NCI-H748 treated with DMSO at 0.1 percent for 48 hours (cell line): ENCODE measurements at regions not wholly inside any gene's neighbourhood (a gene's known extent, or its start where the extent isn't known, plus 50 kb on each side); places are given as distances from the start of the nearest gene placed in this dataset.
"Not testable (repeated sequence)": the region's sequence is repeated elsewhere in the genome, so short reads cannot be mapped to it uniquely, and the experiment has no call there.

ENCODE experiments used
- DNase-seq: peaks from one replicate; lab custom pipeline; 2025; lab: John Stamatoyannopoulos, UW

- DNase-seq: no peak
Measured at GRCh38 chr11:71182791-71183677, 69.3 kb downstream of the SHANK2 start.

DNA sequence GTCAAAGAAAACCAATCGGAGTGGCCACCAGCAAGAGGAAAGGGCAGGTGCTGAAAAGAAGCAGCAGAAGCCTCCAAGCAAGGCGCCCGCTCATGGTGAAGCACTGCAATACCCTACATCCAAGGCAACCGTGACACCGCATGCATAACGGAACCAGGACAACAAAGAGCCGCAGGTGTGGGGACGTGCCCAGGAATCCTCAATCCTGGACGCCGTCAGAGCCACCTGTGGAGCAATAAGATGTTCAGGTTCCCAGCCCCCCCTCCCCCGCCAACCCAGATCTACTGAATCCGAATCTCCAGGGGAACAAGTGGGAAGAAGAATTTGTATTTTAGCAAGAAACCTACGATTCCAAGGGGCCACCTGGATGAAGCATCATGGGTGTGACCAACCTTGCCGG, 70.8 kb downstream of the SHANK2 start:
- DNase-seq: no peak

DNA sequence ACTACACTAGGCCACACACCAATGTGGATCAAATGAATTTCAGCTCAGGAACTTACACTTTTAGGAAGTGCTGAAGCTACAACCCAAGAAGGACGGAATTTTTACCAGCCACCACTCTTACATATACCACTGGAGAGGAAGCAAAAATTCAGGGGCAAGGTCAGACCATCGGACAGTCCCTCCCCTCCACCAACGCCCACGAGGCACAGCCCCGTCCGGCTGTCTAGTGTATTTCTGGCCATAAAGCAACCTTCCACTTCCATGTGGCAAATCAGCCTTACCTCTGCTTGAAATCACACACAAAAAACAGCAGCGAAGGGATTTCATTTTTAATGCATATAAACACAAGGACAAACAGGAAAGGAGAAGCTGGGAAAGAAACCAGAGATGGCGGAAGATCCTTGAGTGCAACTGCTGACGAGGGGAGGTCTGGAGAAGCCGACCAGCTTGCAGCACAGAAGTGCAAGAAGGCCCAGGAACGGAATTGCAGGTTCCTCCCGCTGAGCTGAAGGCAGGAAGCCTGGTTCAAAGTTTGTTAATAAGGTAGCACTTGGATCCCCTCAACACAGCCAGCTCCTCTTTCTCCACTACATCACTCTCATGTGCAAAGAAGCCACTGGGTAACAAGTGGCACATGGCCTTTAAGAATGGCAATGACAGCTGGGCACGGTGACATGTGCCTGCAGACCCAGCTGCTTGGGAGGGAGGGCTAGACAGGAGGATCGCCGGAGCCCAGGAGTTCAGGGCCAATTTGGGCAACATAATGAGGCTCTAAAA, 71.5 kb downstream of the SHANK2 start:
- no peak for DNase-seq

DNA sequence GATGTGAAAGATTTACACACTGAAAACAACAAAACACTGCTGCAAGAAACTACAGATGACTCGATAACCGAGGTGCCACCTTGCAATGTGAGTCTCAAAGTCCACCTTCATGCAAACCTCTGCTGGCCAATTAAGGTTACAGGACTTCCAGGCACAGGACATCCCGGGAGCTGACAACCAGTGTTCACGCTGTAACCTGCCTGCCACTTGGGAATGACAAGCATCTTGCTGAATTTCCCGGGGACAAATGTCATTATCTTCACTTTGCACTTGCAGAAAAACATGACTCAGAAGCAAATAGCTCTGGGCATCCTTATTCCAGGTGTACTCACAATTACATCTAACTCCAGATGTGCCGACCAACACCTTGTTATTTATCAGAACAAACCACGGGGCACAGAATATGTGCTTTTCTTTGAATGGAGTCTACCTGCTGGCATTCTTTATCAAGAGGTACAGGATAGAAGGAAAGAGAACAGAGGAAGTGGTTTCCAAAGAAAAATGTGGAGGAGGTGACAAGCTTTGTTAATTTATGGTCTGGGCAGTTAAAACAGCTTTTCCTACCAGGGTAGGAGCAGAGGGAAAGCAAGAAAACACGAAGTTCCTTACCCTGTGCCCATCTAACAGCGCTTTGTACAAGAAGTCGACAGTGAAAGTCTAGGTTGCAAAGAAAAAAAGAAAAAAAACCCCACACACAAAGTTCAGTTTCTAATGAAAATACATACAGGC, 72.3 kb downstream of the SHANK2 start:
- DNase-seq: no peak

DNA sequence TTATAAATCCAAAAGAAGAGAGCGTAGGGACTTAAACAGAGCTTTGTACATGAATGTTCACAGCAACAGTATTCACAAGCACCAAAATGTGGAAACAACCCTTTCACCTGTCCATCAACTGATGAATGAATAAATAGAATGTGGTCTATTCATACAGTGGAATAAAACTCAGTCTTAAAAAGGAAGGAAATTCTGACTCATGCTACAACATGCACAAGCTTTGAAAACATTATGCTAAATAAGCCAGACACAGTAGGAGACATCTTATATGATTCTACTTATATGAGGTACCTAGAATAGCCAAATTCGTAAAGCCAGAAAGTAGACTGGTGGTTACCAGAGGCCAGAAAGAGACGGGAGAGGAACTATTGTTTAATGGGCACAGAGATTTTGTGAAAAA, 74.3 kb downstream of the SHANK2 start:
- no peak for DNase-seq

- DNase-seq: no peak
Measured at GRCh38 chr11:71176812-71177211, 75.6 kb downstream of the SHANK2 start.

DNA sequence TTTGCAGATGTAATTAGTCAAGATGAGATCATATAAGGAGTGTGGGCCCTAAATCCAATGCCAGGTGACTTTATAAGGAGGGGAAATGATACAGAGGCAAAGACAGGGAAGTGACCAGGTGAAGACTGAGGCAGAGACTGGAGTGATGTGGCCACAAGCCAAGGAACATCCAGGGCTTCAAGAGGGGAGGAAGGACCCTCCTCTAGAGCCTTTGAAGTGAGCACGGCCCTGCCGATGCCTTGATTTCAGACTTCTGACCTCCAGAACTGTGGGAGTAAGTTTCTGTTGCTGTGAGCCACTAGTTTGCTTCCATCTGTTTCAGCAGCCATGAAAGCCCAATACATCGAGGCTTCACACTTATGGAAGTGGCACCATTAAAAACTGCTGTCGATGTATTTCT, 78.7 kb downstream of the SHANK2 start:
- no peak for DNase-seq

DNA sequence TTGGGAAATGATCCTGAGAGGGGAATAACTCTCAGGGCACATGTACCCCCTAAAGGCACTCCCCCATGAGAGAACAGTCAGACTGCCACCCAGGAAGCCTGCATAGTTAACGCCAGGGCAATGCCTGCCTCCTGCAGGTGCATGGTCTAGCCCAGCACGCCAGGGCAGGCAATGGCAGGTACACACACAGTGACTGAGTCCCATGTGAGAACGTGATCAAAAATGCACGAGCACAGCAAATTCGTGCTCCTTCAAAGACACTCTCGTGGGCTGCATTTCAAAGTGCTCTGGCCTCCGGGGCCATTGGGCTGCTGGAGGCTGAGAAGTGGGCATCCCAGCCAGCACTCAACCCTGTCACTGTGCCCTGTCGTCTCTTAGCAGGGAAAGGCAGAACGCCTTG, 79.7 kb downstream of the SHANK2 start:
- no peak for DNase-seq

- DNase-seq: no peak
Measured at GRCh38 chr11:71171576-71171975, 80.8 kb downstream of the SHANK2 start.

DNA sequence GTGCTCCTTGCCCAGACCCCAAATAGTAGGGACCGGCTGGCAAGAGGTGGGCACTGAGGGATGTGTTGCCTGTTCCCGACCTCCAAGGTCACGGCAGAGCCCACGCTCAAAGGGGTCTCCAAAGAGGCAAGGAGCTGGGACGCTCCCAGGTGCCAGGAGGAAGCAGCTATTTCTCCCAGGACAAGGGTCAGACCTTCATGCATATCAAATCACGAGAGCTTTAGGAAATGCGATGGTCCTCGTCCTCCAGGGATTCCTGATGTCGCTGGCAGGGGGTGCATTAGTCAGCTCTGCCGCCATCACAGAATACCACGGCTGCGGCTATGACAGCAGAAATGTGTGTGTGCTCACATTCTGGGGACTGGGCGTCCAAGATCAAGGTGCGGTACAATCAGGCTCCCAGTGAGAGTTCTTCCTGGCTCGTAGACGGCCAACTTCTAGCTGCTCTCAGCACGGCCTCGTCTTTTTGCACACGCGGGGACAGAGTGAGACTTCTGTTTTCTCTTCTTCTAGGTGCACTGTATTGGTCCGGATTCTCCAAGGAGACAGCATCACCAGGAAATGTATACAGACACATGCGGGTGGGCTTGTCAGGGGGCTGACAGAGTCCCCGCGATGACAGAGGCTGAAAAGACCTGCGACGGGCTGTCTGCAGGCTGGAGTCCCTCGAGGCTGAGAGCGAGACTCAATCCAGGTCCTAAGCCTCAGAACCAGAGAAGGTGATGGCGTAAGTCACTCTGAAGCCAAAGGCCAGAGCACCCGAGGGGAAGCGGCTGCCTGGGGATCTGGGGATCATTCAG, 81.6 kb downstream of the SHANK2 start:
- no peak for DNase-seq

DNA sequence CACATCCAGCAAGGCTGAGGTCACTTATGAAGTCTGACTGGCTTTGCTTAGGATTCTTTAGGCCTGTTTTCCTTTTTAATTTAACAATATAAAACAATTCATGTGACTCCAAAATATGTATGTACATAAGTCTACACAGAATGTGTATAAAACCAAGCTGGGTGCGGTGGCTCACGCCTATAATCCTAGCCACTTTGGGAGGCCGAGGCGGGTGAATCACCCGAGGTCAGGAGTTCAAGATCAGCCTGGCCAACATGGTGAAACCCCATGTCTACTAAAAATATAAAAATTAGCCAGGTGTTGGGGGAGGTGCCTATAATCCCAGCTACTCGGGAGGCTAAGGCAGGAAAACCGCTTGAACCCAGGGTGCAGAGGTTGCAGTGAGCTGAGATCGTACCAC, 83.1 kb downstream of the SHANK2 start:
- no peak for DNase-seq

DNA sequence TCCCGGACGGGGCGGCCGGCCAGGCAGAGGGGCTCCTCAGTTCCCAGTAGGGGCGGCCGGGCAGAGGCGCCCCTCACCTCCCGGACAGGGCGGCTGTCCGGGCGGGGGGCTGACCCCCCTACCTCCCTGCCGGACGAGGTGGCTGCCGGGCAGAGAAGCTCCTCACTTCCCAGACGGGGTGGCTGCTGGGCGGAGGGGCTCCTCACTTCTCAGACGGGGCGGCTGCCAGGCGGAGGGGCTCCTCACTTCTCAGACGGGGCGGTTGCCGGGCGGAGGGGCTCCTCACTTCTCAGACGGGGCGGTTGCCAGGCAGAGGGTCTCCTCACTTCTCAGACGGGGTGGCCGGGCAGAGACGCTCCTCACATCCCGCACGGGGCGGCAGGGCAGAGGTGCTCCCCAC, 84.6 kb downstream of the SHANK2 start:
- not testable (repeated sequence) for DNase-seq

GRCh38 chr11:71165771-71166170, 86.6 kb downstream of the SHANK2 start:
- no peak for DNase-seq

DNA sequence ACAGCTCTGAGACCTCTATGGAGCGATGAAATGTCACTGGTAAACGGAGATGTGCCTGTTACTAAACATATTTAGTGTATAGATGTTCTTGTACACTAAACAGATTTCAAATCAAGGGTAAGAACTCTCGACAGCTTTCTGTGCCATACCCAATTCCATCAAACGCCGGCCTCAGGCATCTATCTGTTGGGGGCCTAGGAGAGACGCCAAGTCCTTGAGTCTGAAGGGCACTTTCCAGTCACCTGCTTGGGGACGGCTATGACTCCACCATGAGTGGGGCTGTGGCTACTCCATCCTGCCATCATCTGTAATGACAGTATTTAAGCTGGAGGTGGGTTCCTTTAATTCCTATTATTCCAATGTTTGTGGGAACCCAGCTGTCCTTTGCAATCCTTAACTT, 87.8 kb downstream of the SHANK2 start:
- no peak for DNase-seq

DNA sequence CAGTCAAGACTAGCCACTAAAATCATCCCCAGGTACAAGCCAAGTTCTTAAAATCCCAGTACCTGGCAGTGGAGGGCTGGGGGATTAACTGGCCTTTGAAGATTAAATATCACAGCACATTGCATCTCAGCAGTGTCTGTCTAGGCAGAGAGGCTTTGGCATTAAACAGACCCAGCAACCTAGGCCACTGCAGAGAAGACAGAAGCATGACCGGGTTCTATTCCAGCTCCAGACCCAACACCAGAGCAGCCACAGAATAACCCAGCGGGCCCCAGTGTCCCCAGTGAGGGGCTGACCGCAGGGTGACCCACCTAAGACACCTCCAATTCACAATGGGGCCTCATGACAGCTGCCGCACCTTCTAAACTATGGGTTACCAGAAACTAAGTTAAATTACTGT, 88.2 kb downstream of the SHANK2 start:
- DNase-seq: no peak

DNA sequence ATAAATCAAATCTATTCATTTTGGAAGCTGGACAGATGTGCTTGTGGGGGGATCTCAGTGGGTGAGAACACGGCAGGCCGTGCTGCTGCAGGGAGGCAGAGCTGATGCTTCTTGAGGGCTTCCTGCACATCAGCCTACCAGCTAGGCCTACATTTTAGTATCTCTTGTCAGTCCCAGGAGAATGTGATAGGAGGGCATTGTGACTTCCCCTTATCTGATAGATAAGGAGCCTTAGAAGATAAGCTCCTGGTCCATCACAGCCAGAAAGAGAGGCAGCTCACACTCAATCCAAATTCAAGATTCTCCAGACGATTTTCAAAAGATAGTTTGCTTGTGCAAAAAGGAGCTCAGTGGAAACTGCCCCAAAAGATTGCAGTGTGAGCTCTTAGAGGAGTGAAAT, 89.0 kb downstream of the SHANK2 start:
- no peak for DNase-seq

- no peak for DNase-seq
Measured at GRCh38 chr11:71158936-71159335, 93.4 kb downstream of the SHANK2 start.

DNA sequence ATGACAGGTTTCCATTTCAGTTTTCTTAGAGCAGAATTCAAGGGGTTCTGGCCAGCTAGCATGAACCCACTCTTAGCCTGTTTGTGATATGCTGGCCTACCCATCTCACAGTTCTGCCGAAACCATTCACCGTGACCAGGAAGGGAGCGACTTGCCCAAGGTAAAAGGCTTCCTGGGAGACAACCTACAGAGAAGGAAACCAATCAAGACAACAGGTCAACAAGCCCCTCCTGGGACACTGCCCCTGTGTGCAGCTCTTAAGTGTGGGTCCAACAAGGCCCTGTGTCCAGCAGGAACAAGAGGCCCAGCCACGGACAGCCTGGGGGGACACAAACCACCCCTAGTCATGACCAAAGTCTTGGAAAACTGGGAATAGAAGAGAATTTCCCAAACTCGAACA, 94.7 kb downstream of the SHANK2 start:
- DNase-seq: not testable (repeated sequence)

DNA sequence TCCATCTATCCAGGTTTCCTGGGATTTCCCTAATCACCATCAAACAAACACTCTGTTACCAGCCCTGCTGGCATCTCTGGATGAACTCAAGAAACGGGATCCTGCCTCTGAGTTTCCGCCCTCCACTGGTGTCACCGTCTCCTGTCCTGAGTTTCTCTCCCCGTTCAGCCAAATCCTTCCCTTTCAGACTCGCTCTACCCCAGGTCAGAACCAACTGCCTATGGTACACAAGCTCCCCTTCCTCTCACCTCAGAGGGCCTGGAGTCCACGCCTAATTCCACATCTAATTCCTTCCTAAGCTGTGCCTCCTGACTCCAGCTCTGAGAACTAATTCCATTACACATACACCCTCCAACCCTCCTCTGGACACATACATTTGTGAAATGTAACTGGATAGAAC, 96.1 kb downstream of the SHANK2 start:
- DNase-seq: no peak

- DNase-seq: no peak
Measured at GRCh38 chr11:71155846-71156245, 96.5 kb downstream of the SHANK2 start.

- no peak for DNase-seq
Measured at GRCh38 chr11:71154261-71154805, 98.0 kb downstream of the SHANK2 start.

GRCh38 chr11:71153005-71153390, 99.4 kb downstream of the SHANK2 start:
- no peak for DNase-seq
